NCI-H2171 (cell line): ENCODE measurements at regions not wholly inside any gene's neighbourhood (a gene's known extent, or its start where the extent isn't known, plus 50 kb on each side); places are given as distances from the start of the nearest gene placed in this dataset.
"Not testable (repeated sequence)": the region's sequence is repeated elsewhere in the genome, so short reads cannot be mapped to it uniquely, and the experiment has no call there.

Experiments
- DNase-seq: peaks from one replicate; lab custom pipeline; 2025; lab: John Stamatoyannopoulos, UW

DNA sequence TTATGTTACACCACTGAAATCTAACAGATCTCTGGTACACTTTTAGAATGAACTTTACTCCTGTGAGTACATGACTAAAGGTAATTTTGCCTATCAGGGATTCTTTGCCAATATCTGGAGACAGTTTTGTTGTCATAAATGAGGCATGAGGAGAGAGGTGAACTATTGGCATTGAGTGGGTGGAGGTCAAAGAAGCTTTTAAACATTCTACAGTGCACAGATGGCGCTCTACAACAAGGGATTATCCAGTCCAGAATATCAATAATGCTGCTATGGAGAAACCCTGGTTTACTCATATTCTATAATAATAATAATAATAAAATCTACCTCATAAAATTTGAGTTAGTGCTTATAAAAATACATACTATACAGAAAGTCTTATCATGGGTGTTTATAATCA, 702.3 kb downstream of the SI start:
- DNase-seq: no peak

DNA sequence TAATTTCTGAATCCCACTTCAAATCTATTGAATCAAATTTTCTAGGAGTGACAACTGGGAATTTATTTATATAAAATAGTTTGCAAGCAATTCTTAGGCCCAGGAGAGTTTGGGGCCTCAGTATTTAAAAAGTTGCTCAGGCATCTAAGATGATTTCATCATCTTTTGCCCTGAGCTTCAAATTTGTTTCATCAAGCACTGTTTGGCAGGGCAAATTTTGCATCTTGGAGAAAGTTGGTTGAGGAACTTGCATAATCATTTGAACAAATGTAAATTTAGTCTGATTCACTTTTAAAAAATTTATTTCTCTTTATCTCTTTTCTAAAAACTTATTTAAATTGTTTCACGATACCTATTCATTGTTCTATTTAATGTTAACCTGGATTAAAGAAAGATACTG, 702.8 kb downstream of the SI start:
- no peak for DNase-seq

- DNase-seq: no peak
These were observed 706.6 kb downstream of the SI start for GRCh38 chr3:164371681-164372080.

DNA sequence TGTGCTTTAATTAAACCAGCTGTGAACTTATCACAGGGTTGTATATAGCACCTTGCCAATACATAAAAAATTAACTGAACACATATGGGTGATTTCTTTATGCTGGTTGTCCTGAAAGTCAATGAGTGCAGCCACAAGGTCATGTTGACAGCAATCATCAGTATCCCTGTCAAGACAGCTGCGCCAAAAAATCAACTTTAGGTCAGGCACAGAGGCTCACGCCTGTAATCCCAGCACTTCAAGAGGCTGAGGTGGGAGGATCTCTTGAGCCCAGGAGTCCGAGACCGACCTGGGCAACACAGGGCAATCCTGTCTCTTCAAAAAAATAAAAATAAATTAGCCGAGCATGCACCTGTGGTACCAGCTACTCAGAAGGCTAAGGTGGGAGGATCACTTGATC, 707.3 kb downstream of the SI start:
- DNase-seq: no peak

DNA sequence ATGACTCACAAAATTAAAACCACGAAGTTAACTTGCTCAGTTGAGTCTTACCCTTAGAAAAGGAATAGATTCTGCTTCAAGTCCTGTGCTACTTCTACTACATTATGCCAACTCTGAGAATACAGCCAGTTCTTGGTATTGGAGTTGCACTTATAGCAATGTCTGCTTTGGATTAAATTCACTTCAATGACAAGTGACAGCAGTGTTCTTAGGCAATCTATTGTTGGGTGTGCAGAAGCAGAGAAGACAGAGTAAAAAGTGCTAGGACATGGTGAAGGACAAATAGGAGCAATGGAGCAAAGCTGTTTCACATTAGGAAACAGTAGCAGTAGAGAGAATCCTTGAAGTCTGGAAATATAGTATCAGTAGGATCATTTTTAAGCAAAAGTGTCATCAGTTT, 713.1 kb downstream of the SI start:
- no peak for DNase-seq

GRCh38 chr3:164364111-164364510, 714.2 kb downstream of the SI start:
- no peak for DNase-seq

DNA sequence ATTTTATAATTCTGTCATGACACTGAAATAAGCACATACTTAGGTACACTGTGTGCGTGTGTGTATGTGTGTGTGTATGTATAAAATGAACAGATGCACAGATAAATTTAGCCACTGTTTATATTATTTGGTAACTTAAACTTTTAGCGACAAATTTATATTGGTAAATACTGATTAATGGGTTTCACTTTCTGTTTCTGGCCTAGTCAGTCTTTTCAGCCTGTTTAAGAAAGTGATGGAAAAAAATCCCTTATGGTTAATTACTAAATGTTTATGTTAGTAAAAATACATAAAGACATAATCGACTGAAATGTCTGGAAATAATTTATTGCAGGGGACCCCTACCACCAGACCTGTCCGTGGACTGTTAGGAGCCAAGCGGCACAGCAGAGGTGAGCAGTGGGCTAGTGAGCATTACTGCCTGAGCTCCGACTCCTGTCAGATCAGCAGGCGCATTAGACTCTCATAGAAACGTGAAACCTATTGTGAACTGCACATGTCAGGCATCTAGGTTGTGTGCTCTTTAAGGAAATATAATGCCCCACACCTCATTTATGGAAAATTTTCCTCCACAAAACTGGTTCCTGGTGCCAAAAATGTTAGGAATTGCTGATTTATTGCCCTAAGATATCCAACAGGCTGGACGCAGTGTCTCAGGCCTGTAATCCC, 717.4 kb downstream of the SI start:
- no peak for DNase-seq

GRCh38 chr3:164360078-164360578, 718.2 kb downstream of the SI start:
- DNase-seq: no peak

DNA sequence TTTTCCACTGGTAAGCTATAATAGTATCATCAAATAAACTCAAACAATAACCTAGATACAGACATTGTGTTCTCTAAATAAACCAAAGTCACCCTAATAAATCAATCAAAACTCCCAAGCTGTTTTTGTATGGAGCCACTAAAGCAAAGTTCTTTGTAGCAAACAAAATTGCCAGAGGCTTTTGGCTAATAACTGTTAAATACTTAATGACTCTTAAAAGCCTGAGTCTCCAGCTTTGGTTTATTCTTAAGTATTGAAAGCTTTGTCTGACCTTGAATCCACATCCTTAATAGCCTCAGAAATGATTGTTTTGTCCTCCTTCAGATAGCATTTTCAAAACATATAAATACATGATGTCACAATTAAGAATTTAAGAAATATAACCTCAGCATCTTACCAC, 725.3 kb downstream of the SI start:
- DNase-seq: no peak

DNA sequence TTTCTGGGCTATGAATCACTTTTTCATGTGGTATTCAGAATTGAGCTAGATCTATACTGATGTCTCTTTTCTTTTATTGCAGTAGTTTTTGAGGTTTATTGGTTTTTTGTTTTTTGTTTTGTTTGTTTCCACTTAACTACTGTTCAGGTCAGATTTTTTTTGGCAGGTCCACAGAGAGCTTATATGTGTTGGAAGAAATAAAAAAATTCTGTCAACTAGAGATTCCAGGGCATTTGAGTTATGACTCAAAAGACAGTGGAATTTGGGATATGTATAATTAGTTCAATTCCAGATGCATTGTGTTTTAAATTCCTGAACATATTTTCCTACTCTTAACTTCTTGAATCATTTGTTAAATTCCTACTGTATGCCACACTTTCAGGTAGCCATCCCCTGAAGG, 727.2 kb downstream of the SI start:
- DNase-seq: no peak

- DNase-seq: not testable (repeated sequence)
These were observed 736.1 kb downstream of the SI start for GRCh38 chr3:164342206-164342605.

GRCh38 chr3:164341086-164341485, 737.2 kb downstream of the SI start:
- no peak for DNase-seq

GRCh38 chr3:164340273-164340672, 738.0 kb downstream of the SI start:
- DNase-seq: no peak

DNA sequence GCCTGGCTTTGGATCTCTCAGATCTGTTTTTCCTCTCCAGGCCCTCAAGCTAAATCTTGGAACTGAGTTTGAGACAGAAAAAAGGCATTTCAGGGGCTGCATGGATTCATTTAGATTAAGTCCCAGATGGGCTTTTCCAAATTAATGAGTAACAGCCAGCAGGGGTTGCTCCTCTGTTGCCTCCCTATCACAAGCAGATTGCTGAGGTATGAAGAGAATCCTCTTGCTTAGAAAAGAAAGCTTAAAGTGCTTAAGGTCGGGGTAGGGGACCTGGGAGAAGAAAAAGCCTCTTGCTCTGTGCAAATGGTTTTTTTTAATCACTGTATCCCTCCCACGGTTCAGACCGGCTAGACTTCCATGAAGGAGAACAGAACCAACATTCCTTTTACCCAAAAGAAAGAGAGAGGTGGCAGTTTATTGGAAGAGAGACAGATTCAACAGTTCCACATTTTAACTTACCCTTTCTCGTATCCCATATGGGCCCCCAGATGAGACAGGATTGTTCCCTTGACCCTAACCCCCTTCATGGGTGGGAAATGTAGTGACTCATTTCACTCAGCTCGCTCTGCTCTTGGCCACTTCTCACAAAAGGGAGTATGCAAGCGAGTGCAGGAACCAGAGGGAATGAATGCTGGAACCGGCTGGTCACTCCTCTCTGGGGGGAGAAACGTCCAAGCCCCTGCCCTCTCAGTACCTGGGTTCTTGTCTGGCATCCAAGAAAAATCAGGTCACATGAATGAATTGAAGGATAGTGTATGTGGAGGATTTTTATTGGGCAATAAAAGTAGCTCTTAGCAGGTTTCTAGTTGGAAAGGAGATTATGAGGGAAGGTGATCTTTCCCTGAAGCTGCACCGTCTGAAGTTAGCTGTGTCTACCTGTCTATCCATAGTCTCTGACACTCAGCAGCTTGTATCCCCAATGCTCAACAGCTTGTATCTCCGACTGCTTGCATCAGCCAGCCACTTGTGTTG, 745.2 kb downstream of the SI start:
- no peak for DNase-seq

DNA sequence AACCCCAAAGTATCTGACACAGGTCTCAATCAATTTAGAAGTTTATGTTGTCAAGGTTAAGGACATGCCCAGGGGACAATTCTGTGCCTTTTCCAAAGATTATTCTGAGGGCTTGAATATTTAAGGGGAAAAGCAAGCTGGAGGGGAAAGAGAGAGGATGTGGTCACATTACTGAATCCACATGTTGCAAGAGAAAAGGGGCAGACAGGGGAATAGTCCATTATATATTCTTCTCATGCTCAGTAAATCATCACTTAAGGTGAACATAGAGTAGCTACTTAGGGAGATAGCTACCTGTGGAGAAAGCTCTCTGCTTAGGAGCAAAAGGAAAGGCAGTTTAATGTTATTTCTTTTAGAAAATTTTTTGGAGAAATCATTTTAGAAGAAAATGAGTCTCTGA, 751.6 kb downstream of the SI start:
- DNase-seq: no peak

DNA sequence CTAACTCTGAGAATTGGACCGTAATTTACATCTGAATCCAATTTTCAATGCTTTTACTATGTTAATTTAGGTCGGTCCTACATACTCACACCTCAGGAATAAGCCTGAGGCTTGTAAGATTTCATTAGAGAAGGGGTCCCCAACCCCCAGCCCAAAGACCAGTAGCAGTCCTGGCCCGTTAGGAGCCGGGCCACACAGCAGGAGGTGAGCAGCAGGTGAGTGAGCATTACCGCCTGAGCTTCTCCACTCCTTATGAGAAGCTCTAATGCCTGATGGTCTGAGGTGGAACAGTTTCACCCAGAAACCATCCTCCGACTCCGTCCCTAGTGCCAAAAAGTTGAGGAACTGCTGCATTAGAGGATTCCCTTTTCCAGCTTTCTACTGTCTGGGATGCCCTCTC, 757.3 kb downstream of the SI start:
- no peak for DNase-seq

- DNase-seq: no peak
These were observed 772.3 kb downstream of the SI start for GRCh38 chr3:164306042-164306441.

DNA sequence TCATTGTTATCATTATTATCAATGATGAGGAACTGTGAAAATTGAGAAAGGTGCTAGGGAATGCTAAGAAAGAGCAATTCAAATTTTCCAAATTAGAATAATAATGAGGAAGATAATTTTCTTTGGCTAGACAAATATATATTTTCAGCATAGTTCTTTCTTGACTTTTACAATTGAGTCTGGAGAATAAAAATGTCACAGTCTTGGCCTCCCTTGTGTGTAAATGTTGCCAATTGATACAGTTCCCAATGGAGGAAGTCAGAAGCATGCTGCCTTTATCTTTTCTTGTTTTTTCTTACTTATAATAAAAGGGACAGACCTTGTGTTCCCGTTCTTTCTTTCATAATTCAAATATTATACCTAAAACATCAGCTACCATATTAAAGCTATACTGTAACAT, 774.4 kb downstream of the SI start:
- no peak for DNase-seq

DNA sequence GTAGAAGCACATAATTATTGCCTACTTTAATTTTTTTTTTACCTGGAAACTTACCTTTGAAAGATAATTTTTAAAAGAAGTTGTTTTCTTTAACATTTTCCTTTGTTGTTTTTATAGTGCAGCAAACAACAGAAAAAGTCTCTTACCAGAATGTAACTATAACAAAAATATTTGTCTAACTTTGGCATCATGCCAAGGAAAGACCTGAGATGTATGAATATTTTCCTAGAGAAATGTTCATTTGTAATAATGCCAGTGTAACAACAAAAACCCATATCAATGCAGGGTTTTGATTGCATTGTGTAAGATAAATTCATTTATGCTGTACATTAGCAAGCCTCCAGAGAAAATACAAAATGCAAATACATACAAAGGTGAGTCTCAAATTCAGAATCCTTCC, 775.7 kb downstream of the SI start:
- DNase-seq: no peak

GRCh38 chr3:164291486-164291885, 786.8 kb downstream of the SI start:
- not testable (repeated sequence) for DNase-seq

DNA sequence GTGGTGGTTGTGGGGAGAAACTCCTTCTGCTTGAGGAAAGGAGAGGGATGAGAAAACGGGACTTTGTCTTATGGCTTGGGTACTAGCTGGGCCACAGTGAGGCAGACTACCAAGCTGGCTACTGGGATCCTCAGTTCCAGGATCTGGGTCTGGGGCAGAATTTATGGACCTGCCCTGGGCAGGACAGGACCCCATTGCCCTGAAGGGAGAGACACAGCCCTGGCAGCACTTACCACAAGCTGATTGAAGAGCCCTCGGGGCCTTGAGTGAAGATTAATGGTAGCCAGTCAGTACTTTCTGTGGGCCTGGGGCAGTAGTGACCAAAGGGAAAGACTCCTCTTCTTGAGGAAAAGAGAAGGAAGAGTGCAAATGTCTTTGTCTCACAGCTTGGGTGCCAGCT, 799.7 kb downstream of the SI start:
- no peak for DNase-seq

DNA sequence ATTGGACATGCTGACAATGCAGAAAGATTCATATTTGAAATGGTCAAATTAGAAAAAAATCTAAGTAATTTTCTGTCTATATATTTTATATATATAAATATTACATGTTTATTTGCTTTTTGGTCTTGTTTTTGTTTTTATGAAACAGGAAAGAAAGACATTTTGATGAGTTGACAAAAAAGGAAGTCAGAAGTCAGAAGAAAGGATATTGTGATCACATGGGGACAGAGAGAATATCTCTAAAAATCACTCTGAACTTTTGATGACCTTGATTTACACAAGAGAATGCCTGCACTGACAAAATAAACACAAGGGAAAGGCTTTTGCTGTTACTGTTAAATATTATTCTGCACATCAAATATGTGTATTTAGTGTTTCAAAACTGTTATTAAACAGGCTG, 811.2 kb downstream of the SI start:
- no peak for DNase-seq

GRCh38 chr3:164250923-164251322, 827.4 kb downstream of the SI start:
- no peak for DNase-seq
